ENCODE measurements at regions not wholly inside any gene's neighbourhood (a gene's known extent, or its start where the extent isn't known, plus 50 kb on each side); places are given as distances from the start of the nearest gene placed in this dataset.

DNA sequence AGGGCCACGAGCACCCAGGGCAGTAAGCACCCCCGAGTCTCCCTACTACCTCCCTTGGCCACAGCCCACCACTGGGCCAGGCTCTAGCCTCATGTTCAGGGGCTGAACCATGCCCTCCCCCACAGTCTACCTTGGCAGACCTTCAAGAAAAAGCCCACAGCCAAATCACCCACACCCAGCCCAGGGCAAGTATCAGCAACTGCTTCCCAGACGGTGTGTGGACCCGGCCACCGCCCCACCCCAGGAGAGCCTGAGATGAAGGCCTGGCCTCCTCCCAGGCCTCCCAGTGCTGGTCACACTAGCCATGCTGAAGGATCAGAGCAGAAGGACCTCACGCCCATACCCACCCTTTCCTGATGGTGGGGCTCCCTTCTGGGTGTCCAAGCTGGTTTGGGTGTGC, 92.0 kb upstream of the LINGO1 start:
- TF ChIP-seq, protein P1, sequence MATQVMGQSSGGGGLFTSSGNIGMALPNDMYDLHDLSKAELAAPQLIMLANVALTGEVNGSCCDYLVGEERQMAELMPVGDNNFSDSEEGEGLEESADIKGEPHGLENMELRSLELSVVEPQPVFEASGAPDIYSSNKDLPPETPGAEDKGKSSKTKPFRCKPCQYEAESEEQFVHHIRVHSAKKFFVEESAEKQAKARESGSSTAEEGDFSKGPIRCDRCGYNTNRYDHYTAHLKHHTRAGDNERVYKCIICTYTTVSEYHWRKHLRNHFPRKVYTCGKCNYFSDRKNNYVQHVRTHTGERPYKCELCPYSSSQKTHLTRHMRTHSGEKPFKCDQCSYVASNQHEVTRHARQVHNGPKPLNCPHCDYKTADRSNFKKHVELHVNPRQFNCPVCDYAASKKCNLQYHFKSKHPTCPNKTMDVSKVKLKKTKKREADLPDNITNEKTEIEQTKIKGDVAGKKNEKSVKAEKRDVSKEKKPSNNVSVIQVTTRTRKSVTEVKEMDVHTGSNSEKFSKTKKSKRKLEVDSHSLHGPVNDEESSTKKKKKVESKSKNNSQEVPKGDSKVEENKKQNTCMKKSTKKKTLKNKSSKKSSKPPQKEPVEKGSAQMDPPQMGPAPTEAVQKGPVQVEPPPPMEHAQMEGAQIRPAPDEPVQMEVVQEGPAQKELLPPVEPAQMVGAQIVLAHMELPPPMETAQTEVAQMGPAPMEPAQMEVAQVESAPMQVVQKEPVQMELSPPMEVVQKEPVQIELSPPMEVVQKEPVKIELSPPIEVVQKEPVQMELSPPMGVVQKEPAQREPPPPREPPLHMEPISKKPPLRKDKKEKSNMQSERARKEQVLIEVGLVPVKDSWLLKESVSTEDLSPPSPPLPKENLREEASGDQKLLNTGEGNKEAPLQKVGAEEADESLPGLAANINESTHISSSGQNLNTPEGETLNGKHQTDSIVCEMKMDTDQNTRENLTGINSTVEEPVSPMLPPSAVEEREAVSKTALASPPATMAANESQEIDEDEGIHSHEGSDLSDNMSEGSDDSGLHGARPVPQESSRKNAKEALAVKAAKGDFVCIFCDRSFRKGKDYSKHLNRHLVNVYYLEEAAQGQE (IDR thresholded peaks at IDR 0.05; ENCODE audit: insufficient read depth in 1 of 2, low read depth in 2 of 2, low read length in 2 of 2), result no peak
- TF ChIP-seq TAF1 (IDR thresholded peaks at IDR 0.05; ENCODE audit: borderline replicate concordance, insufficient read depth, low read length), result no peak
- TF ChIP-seq POLR2AphosphoS5 (IDR thresholded peaks at IDR 0.05; ENCODE audit: low read depth, low read length), result no peak

Data from PFSK-1 (cell line).